Neural cell (in vitro differentiated cells): ENCODE measurements at regions not wholly inside any gene's neighbourhood (a gene's known extent, or its start where the extent isn't known, plus 50 kb on each side); places are given as distances from the start of the nearest gene placed in this dataset.
"Not testable (repeated sequence)": the region's sequence is repeated elsewhere in the genome, so short reads cannot be mapped to it uniquely, and the experiment has no call there.

ENCODE experiments used
- H2AFZ ChIP-seq: fragments of 200-600, 300-800 bp; sonication (generic), shearing (Covaris generic); 2 replicates; pipeline ENCODE4 v1.6.0; 2014; ENCODE audit warnings: low read depth, mild to moderate bottlenecking, antibody characterized with exemption, low read length, moderate library complexity
- H3F3A ChIP-seq: fragments of 200-600 bp; shearing (Covaris generic); 2 replicates; pipeline ENCODE4 v1.6.1; 2016; ENCODE audit warnings: mild to moderate bottlenecking, moderate library complexity, mixed read lengths, antibody characterized with exemption, low read length; ENCODE audit not compliant: insufficient read depth, poor library complexity, severe bottlenecking
- H3K27ac ChIP-seq: fragments of 200-600, 300-800 bp; sonication (generic), shearing (Covaris generic); 2 replicates; pipeline ENCODE4 v1.5.1; 2014; ENCODE audit warnings: mild to moderate bottlenecking, low read length, moderate library complexity
- H3K27me3 ChIP-seq: fragments of 300-800, 200-600 bp; sonication (generic), shearing (Covaris generic); 2 replicates; pipeline ENCODE4 v1.6.0; 2014; ENCODE audit warnings: mild to moderate bottlenecking, low read depth, low read length, moderate library complexity; ENCODE audit not compliant: insufficient read depth
- H3K36me3 ChIP-seq: fragments of 300-800, 200-600 bp; sonication (generic), shearing (Covaris generic); 2 replicates; pipeline ENCODE4 v1.5.1; 2014; ENCODE audit warnings: mild to moderate bottlenecking, antibody characterized with exemption, low read length, moderate library complexity; ENCODE audit not compliant: insufficient read depth
- H3K4me2 ChIP-seq: fragments of 300-800, 200-600 bp; sonication (generic), shearing (Covaris generic); 2 replicates; pipeline ENCODE4 v1.6.0; 2014; ENCODE audit warnings: mild to moderate bottlenecking, low read length
- H3K4me3 ChIP-seq: fragments of 300-800, 200-600 bp; sonication (generic), shearing (Covaris generic); 2 replicates; pipeline ENCODE4 v1.5.1; 2014; ENCODE audit warnings: mild to moderate bottlenecking, low read length, moderate library complexity
- H3K79me2 ChIP-seq: fragments of 200-600 bp; shearing (Covaris generic); replicated peaks from 2 replicates; pipeline ENCODE4 v1.6.0; 2014; ENCODE audit warnings: mild to moderate bottlenecking, low read length, moderate library complexity; ENCODE audit not compliant: insufficient read depth
- H3K9ac ChIP-seq: fragments of 300-800, 200-600 bp; sonication (generic), shearing (Covaris generic); 2 replicates; pipeline ENCODE4 v1.6.1; 2016; ENCODE audit warnings: mild to moderate bottlenecking, low read length, mixed read lengths
- H3K9me2 ChIP-seq: fragments of 200-600 bp; shearing (Covaris generic); 2 replicates; pipeline ENCODE4 v1.6.1; 2016; ENCODE audit warnings: mild to moderate bottlenecking, low read length, mixed read lengths; ENCODE audit not compliant: insufficient read depth
- H3K9me3 ChIP-seq: fragments of 200-600, 300-800 bp; sonication (generic), shearing (Covaris generic); 2 replicates; pipeline ENCODE4 v1.6.1; 2016; ENCODE audit warnings: mild to moderate bottlenecking, mixed run types, low read length, moderate library complexity, mixed read lengths
- H4K20me1 ChIP-seq: fragments of 200-600 bp; shearing (Covaris generic); 2 replicates; pipeline ENCODE4 v1.6.1; 2016; ENCODE audit warnings: mild to moderate bottlenecking, mixed run types; ENCODE audit not compliant: insufficient read depth
- EP300 ChIP-seq: fragments of 450-650 bp; conservative IDR thresholded peaks from 2 replicates; pipeline ENCODE4 v1.6.1; 2014; ENCODE audit warnings: antibody characterized with exemption, mild to moderate bottlenecking, moderate library complexity; ENCODE audit not compliant: poor library complexity, severe bottlenecking
- EZH2 ChIP-seq: fragments of 200-600, 300-800 bp; shearing (Covaris generic), sonication (generic); IDR thresholded peaks from 2 replicates; pipeline ENCODE4 v1.6.1; 2014; ENCODE audit warnings: antibody characterized with exemption, low read length, borderline replicate concordance, mild to moderate bottlenecking; ENCODE audit not compliant: insufficient read depth, poor library complexity, severe bottlenecking
- MXI1 ChIP-seq: fragments of 450-650 bp; conservative IDR thresholded peaks from 2 replicates; pipeline ENCODE4 v1.6.1; 2014; ENCODE audit warnings: antibody characterized with exemption, mild to moderate bottlenecking; ENCODE audit not compliant: poor library complexity, severe bottlenecking
- POLR2AphosphoS5 ChIP-seq: IDR thresholded peaks from 2 replicates; pipeline ENCODE4 v1.6.1; 2012
- RAD21 ChIP-seq: fragments of 450-650 bp; conservative IDR thresholded peaks from 2 replicates; pipeline ENCODE4 v1.6.1; 2014; ENCODE audit warnings: antibody characterized with exemption, mild to moderate bottlenecking, moderate library complexity
- SMC3 ChIP-seq: fragments of 450-650 bp; conservative IDR thresholded peaks from 2 replicates; pipeline ENCODE4 v1.6.1; 2014; ENCODE audit warnings: antibody characterized with exemption, mild to moderate bottlenecking, moderate library complexity; ENCODE audit not compliant: poor library complexity
- TAF1 ChIP-seq: IDR thresholded peaks from 2 replicates; pipeline ENCODE4 v1.6.1; 2012; ENCODE audit warnings: low read depth
- TF ChIP-seq, protein P1 (sequence below): fragments of 450-650 bp; IDR thresholded peaks from 2 replicates; pipeline ENCODE4 v1.5.1; 2014; ENCODE audit warnings: antibody characterized with exemption, mild to moderate bottlenecking, moderate library complexity; ENCODE audit not compliant: poor library complexity, severe bottlenecking
- TF ChIP-seq, protein P2 (sequence below): IDR thresholded peaks from 2 replicates; pipeline ENCODE4 v1.6.1; 2012; ENCODE audit warnings: borderline replicate concordance

DNA sequence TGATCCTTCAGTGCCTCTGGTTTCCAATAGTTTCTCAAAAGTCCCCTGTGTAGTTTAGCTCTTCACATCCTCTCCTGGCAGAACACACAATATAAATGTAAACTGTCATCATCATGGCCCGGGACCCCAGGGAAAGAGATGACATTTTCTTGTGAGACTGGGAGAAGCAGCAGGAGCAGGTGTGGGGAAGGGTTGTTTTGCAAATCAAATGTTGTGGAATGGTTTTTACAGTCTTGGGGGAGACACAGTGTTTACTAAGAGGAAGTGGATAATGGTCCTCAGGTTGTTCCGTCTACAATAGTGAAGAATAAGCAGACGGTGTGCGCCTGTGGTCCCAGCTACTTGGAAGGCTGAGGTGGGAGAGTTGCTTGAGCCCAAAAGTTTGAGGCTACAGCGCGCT lies 159.1 kb downstream of the SEC23IP start:
- Histone ChIP-seq H3K36me3 (no peaks in the 10 kb centered on the region), H3K4me3 (no peak overlapping the region), H3K4me2 (no peak overlapping the region), H3K27me3 (no peaks in the 10 kb centered on the region), H3K9me2 (no peaks in the 10 kb centered on the region), H3F3A (no peaks in the 10 kb centered on the region), H2AFZ (no peak overlapping the region), H3K9ac (no peak overlapping the region), H4K20me1 (no peaks in the 10 kb centered on the region), H3K79me2 (no peaks in the 10 kb centered on the region), H3K9me3 (no peaks in the 10 kb centered on the region), H3K27ac (no peak overlapping the region)
- TF ChIP-seq TAF1 (no peak), EZH2 (no peak), SMC3 (no peak), EP300 (no peak), POLR2AphosphoS5 (no peak), MXI1 (no peak), RAD21 (no peak)
- TF ChIP-seq, protein P1, sequence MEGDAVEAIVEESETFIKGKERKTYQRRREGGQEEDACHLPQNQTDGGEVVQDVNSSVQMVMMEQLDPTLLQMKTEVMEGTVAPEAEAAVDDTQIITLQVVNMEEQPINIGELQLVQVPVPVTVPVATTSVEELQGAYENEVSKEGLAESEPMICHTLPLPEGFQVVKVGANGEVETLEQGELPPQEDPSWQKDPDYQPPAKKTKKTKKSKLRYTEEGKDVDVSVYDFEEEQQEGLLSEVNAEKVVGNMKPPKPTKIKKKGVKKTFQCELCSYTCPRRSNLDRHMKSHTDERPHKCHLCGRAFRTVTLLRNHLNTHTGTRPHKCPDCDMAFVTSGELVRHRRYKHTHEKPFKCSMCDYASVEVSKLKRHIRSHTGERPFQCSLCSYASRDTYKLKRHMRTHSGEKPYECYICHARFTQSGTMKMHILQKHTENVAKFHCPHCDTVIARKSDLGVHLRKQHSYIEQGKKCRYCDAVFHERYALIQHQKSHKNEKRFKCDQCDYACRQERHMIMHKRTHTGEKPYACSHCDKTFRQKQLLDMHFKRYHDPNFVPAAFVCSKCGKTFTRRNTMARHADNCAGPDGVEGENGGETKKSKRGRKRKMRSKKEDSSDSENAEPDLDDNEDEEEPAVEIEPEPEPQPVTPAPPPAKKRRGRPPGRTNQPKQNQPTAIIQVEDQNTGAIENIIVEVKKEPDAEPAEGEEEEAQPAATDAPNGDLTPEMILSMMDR: no peak
- TF ChIP-seq, protein P2, sequence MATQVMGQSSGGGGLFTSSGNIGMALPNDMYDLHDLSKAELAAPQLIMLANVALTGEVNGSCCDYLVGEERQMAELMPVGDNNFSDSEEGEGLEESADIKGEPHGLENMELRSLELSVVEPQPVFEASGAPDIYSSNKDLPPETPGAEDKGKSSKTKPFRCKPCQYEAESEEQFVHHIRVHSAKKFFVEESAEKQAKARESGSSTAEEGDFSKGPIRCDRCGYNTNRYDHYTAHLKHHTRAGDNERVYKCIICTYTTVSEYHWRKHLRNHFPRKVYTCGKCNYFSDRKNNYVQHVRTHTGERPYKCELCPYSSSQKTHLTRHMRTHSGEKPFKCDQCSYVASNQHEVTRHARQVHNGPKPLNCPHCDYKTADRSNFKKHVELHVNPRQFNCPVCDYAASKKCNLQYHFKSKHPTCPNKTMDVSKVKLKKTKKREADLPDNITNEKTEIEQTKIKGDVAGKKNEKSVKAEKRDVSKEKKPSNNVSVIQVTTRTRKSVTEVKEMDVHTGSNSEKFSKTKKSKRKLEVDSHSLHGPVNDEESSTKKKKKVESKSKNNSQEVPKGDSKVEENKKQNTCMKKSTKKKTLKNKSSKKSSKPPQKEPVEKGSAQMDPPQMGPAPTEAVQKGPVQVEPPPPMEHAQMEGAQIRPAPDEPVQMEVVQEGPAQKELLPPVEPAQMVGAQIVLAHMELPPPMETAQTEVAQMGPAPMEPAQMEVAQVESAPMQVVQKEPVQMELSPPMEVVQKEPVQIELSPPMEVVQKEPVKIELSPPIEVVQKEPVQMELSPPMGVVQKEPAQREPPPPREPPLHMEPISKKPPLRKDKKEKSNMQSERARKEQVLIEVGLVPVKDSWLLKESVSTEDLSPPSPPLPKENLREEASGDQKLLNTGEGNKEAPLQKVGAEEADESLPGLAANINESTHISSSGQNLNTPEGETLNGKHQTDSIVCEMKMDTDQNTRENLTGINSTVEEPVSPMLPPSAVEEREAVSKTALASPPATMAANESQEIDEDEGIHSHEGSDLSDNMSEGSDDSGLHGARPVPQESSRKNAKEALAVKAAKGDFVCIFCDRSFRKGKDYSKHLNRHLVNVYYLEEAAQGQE: no peak

DNA sequence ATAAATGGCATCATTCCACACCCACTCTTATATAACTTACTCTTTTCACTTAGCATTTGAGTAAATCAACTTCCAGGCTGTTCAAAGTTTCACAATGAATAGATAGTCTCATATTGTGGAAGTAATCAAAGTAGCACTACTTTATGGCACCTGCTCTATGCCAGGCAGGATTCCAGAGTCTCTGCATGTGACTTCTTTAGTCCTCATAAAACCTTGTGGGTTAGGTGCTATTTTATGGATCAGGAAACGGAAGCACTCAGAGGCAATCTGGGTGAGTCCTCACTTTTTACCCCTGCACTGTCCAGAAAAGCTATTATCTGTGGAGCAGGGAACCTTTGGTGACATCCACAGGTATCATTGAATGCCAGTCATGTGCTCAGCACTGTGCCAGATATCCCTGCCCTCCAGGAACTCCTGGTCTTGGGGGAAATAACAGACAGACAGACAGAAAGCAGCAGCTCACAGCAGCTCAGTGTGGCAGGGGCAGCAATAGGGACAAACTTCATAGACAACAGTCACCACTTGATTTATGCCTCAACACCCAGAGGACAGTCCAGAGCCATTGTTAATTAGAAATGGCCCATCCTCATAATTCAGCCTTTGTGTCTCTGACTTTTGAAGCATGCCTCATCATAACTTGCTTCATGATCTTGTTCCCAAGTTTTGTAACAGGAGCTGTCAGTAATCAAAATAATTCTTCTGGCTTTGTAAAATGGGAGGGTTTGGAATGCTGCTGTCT lies 160.6 kb downstream of the SEC23IP start:
- Histone ChIP-seq H3K4me3 (no peak overlapping the region), H4K20me1 (no peaks in the 10 kb centered on the region), H3K36me3 (no peaks in the 10 kb centered on the region), H3F3A (no peaks in the 10 kb centered on the region), H3K27ac (no peak overlapping the region), H3K4me2 (no peak overlapping the region), H3K9ac (no peak overlapping the region), H2AFZ (no peak overlapping the region), H3K9me3 (no peaks in the 10 kb centered on the region), H3K79me2 (no peaks in the 10 kb centered on the region), H3K9me2 (no peaks in the 10 kb centered on the region), H3K27me3 (no peaks in the 10 kb centered on the region)
- TF ChIP-seq RAD21: no peak
- no peak for TF ChIP-seq POLR2AphosphoS5
- TF ChIP-seq MXI1: no peak
- no peak for TF ChIP-seq EZH2
- TF ChIP-seq SMC3: no peak
- TF ChIP-seq TAF1: no peak
- no peak for TF ChIP-seq EP300
- TF ChIP-seq, protein P2: no peak
- TF ChIP-seq, protein P1: no peak

DNA sequence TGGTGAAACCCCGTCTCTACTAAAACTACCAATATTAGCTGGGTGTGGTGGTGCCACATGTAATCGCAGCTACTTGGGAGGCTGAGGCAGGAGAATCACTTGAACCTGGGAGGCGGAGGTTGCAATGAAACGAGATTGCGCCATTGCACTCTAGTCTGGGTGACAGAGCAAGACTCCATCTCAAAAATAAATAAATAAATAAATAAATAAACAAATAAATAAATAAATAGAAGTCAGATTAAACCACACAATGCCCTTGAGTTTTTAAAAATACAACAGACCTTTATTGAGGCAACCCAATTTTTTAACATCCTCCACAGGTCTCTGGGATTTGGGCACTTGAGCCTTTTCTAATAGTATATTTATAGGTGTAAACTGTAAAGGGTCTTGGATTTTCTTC lies 167.3 kb downstream of the SEC23IP start:
- not testable (repeated sequence) for H3F3A ChIP-seq, H3K27ac ChIP-seq, H3K4me2 ChIP-seq, H3K9ac ChIP-seq, H3K9me2 ChIP-seq, H3K36me3 ChIP-seq, H3K4me3 ChIP-seq, H3K9me3 ChIP-seq, H4K20me1 ChIP-seq, H3K79me2 ChIP-seq, H2AFZ ChIP-seq, H3K27me3 ChIP-seq
